ENCODE measurements at regions not wholly inside any gene's neighbourhood (a gene's known extent, or its start where the extent isn't known, plus 50 kb on each side); places are given as distances from the start of the nearest gene placed in this dataset.

DNA sequence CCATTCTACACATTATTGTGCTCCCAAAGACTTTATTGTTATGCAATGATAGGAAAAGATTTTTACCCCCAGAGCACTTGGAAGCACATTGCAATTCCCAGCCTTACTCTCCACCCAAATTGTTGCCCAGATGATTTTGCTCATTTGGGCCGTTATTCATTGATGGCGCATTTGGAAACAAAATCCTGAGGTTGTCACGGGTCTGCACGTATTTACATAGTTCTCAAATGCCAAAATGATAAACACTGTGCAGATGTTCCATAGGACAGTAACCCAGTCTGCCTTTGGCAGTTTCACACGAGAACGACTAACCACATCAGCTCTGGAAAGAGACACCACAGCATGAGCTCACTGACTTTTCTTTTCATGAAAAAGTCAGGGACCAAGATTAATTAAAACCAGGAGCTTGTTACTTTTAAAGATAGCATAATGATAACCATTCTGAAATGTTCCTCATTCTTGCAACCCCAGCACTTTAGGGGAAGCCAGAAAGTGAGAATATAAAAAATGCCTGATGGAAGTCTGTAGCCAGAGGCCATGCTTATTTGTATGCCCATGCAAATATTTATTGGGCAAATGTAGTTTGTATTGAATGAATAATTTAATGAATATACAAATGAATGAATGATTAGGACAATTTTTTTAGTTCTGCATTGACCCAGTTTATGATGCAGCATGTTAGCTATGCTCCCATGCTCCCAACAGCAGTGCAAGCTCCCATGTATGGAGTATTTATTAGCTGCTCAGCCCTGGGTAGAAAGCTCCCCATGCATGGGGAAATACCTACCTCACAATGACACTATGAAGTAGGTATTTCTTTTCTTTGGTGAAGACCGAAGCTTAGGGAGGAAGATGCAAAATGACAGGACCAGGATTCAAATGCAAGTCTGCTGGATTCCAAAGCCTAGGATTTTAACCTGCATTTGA, 84.6 kb downstream of the MAIP1 start:
- no peak for TF ChIP-seq EZH2 (IDR thresholded peaks at IDR 0.05; ENCODE audit: borderline replicate concordance, low read depth, low read length, severe bottlenecking)
- TF ChIP-seq, protein P1, sequence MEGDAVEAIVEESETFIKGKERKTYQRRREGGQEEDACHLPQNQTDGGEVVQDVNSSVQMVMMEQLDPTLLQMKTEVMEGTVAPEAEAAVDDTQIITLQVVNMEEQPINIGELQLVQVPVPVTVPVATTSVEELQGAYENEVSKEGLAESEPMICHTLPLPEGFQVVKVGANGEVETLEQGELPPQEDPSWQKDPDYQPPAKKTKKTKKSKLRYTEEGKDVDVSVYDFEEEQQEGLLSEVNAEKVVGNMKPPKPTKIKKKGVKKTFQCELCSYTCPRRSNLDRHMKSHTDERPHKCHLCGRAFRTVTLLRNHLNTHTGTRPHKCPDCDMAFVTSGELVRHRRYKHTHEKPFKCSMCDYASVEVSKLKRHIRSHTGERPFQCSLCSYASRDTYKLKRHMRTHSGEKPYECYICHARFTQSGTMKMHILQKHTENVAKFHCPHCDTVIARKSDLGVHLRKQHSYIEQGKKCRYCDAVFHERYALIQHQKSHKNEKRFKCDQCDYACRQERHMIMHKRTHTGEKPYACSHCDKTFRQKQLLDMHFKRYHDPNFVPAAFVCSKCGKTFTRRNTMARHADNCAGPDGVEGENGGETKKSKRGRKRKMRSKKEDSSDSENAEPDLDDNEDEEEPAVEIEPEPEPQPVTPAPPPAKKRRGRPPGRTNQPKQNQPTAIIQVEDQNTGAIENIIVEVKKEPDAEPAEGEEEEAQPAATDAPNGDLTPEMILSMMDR (IDR thresholded peaks at IDR 0.05; ENCODE audit: borderline replicate concordance, extremely low read depth, low read length, poor library complexity, severe bottlenecking) = no peak
- Histone ChIP-seq H3K4me3 (ENCODE audit: low read depth in 1 of 2, low read length in 2 of 2) (no peak overlapping the region), H3K79me2 (ENCODE audit: insufficient read depth, low read length) (no peaks in the 10 kb centered on the region), H3K36me3 (ENCODE audit: insufficient read depth, low read length) (no peaks in the 10 kb centered on the region), H3K27me3 (ENCODE audit: insufficient read depth, low read length, poor library complexity) (peaks cover 4% of the 10 kb centered on the region), H4K20me1 (ENCODE audit: insufficient read depth, low read length) (no peaks in the 10 kb centered on the region), H3K27ac (ENCODE audit: low read length) (no peak overlapping the region), H3K9me3 (ENCODE audit: insufficient read depth, low read length, severe bottlenecking) (no peaks in the 10 kb centered on the region), H3K4me1 (ENCODE audit: insufficient read depth, low read length) (no peaks in the 10 kb centered on the region), H2AFZ (ENCODE audit: low read depth, low read length) (no peak overlapping the region), H3K9ac (ENCODE audit: low read depth, low read length) (no peak overlapping the region), H3K4me2 (ENCODE audit: insufficient read depth, low read length) (no peak overlapping the region)
- DNase-seq (no peak), ATAC-seq (ENCODE audit: insufficient read depth, low read depth) (no peak)

DNA sequence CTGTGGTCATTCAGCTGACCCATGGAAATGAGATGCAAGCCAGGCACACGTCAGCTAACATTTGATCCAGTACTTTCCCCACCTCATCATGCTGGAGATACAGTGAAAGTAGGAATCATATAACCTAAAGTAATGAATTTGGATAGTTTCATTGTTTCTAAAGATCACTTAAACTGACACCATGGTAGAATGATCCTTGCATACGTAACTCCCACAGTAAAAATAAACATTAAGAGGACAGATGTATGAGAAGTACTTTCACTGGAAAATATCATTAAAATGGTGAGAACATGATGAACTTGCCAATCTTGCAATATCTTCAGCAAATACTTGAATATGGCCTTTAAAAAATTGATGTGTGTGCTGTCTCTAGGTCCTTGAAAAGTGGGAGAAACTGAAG, 85.4 kb downstream of the MAIP1 start:
- Histone ChIP-seq H3K79me2 (ENCODE audit: insufficient read depth, low read length) (no peaks in the 10 kb centered on the region), H3K36me3 (ENCODE audit: insufficient read depth, low read length) (no peaks in the 10 kb centered on the region), H2AFZ (ENCODE audit: low read depth, low read length) (no peak overlapping the region), H3K4me3 (ENCODE audit: low read depth in 1 of 2, low read length in 2 of 2) (no peak overlapping the region), H3K4me1 (ENCODE audit: insufficient read depth, low read length) (no peaks in the 10 kb centered on the region), H3K27me3 (ENCODE audit: insufficient read depth, low read length, poor library complexity) (no peaks in the 10 kb centered on the region), H4K20me1 (ENCODE audit: insufficient read depth, low read length) (no peaks in the 10 kb centered on the region), H3K4me2 (ENCODE audit: insufficient read depth, low read length) (no peak overlapping the region), H3K9ac (ENCODE audit: low read depth, low read length) (no peak overlapping the region), H3K9me3 (ENCODE audit: insufficient read depth, low read length, severe bottlenecking) (peaks cover 5% of the 10 kb centered on the region), H3K27ac (ENCODE audit: low read length) (no peak overlapping the region)
- DNase-seq (no peak), ATAC-seq (ENCODE audit: insufficient read depth, low read depth) (no peak)
- TF ChIP-seq, protein P1 (IDR thresholded peaks at IDR 0.05; ENCODE audit: borderline replicate concordance, extremely low read depth, low read length, poor library complexity, severe bottlenecking) = no peak
- TF ChIP-seq EZH2 (IDR thresholded peaks at IDR 0.05; ENCODE audit: borderline replicate concordance, low read depth, low read length, severe bottlenecking) = no peak

DNA sequence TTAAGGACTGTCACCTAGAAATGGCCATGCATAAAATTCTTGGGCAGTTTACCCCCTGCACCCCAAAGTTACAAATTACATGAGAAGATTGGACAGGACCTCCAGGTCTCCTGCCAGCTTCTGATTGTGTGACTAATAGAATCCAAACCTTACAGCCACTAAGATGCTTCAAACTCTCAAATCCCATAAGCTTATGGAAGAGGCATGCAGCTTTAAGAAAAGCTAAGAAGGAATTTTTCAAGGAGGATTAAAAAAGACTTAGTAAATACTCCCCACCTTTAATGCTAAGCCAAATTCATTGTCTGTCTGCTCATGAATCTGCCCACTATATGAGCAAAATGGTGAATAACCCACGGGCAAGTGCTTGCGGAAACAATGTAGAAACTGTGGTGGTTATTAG, 86.3 kb downstream of the MAIP1 start:
- ATAC-seq (ENCODE audit: insufficient read depth, low read depth) = no peak
- no peaks in the 10 kb centered on the region for H3K4me1 ChIP-seq (ENCODE audit: insufficient read depth, low read length)
- no peaks in the 10 kb centered on the region for H3K79me2 ChIP-seq (ENCODE audit: insufficient read depth, low read length)
- DNase-seq = no peak
- no peak overlapping the region for H3K9ac ChIP-seq (ENCODE audit: low read depth, low read length)
- H4K20me1 ChIP-seq (ENCODE audit: insufficient read depth, low read length) = no peaks in the 10 kb centered on the region
- H3K9me3 ChIP-seq (ENCODE audit: insufficient read depth, low read length, severe bottlenecking) = peaks cover 9% of the 10 kb centered on the region
- no peaks in the 10 kb centered on the region for H3K27me3 ChIP-seq (ENCODE audit: insufficient read depth, low read length, poor library complexity)
- no peak overlapping the region for H2AFZ ChIP-seq (ENCODE audit: low read depth, low read length)
- no peaks in the 10 kb centered on the region for H3K36me3 ChIP-seq (ENCODE audit: insufficient read depth, low read length)
- no peak overlapping the region for H3K27ac ChIP-seq (ENCODE audit: low read length)
- no peak for TF ChIP-seq EZH2 (IDR thresholded peaks at IDR 0.05; ENCODE audit: borderline replicate concordance, low read depth, low read length, severe bottlenecking)
- TF ChIP-seq, protein P1 (IDR thresholded peaks at IDR 0.05; ENCODE audit: borderline replicate concordance, extremely low read depth, low read length, poor library complexity, severe bottlenecking) = no peak
- H3K4me3 ChIP-seq (ENCODE audit: low read depth in 1 of 2, low read length in 2 of 2) = no peak overlapping the region
- no peak overlapping the region for H3K4me2 ChIP-seq (ENCODE audit: insufficient read depth, low read length)

All from DND-41 (cell line).